ENCODE measurements at regions not wholly inside any gene's neighbourhood (a gene's known extent, or its start where the extent isn't known, plus 50 kb on each side); places are given as distances from the start of the nearest gene placed in this dataset.

DNA sequence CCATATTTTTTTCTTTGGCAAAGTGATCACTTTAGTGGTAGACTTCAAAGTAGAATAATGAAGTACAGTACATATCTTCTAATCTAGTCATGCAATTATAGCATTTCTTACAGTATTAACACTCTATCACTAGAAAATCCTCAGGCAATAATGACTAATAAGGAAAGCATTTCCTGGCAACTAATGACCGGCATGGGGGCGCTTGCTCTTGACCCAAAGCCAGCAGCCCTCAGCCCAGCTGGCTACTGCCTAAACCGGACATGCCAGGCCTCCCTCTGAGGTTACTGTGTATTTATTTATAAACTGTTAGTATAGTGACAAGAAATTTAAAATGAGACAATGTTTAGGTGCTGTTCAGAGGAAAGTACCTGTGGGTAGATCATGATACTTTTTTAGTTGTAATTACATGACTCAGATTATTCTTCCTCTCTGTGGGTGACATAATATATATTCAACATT is 633.8 kb downstream of the PTPRC start:
- intact Hi-C loops (cut with DNase I): no loop called here
- H3K4me3 ChIP-seq: no peak overlapping the region
- TF ChIP-seq, protein P1, sequence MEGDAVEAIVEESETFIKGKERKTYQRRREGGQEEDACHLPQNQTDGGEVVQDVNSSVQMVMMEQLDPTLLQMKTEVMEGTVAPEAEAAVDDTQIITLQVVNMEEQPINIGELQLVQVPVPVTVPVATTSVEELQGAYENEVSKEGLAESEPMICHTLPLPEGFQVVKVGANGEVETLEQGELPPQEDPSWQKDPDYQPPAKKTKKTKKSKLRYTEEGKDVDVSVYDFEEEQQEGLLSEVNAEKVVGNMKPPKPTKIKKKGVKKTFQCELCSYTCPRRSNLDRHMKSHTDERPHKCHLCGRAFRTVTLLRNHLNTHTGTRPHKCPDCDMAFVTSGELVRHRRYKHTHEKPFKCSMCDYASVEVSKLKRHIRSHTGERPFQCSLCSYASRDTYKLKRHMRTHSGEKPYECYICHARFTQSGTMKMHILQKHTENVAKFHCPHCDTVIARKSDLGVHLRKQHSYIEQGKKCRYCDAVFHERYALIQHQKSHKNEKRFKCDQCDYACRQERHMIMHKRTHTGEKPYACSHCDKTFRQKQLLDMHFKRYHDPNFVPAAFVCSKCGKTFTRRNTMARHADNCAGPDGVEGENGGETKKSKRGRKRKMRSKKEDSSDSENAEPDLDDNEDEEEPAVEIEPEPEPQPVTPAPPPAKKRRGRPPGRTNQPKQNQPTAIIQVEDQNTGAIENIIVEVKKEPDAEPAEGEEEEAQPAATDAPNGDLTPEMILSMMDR (IDR thresholded peaks at IDR 0.05): no peak
- H3K9me3 ChIP-seq: no peaks in the 10 kb centered on the region
- no peak for DNase-seq (ENCODE audit: low spot score in 2 of 2)
- no peak overlapping the region for H3K27ac ChIP-seq
- H3K36me3 ChIP-seq: no peaks in the 10 kb centered on the region
- H3K4me1 ChIP-seq: no peaks in the 10 kb centered on the region
- no peaks in the 10 kb centered on the region for H3K27me3 ChIP-seq

DNA sequence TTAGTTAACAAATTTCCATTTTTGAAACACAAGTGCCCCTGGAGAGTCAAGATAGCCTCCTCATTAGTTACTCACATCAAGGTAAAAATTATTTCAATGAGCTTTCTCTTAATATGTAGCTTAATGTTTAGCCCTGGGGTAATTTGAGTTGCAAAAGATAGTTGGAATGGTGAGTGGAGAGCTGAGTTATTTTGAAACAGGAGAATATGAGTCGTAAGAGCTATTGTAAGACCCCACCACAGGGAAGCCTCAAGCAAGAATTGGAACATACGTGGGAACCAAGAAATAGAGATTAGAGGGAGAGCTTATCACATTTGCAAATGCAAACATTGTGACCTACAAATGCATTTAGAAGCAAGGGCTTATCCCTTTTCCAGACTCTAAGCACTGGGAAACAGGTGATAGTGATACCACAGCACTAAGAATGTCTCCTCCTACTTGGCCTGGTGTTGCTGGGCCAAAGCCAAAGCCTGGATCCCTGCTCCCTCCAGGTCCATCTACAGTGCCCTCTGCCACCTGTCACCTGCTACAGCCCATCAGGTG is 635.1 kb downstream of the PTPRC start:
- H3K9me3 ChIP-seq: no peaks in the 10 kb centered on the region
- H3K36me3 ChIP-seq: no peaks in the 10 kb centered on the region
- H3K27me3 ChIP-seq: no peaks in the 10 kb centered on the region
- H3K27ac ChIP-seq: no peak overlapping the region
- intact Hi-C loops (cut with DNase I): no loop called here
- H3K4me3 ChIP-seq: no peak overlapping the region
- H3K4me1 ChIP-seq: no peaks in the 10 kb centered on the region
- TF ChIP-seq, protein P1 (IDR thresholded peaks at IDR 0.05): no peak
- no peak for DNase-seq (ENCODE audit: low spot score in 2 of 2)

DNA sequence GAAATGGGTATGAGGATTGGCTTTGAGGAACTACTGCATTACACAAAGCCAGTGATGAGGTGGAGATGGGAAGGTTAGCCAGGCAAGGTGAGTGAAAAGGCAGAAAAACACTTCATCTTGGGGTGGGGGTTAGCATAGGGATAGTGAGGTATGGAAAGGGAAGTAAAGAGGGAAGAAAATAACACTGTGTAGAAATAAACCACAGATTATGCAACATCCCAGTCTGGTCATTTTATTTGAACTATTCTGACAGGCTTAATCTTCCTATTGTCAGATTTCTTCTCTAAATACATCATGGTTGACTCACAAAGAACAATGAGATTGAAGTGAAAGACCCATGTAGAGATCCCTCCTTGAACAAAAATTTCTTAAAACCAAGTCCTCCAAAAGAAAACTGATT is 640.2 kb downstream of the PTPRC start:
- intact Hi-C loops (cut with DNase I): no loop called here
- DNase-seq (ENCODE audit: low spot score in 2 of 2): no peak
- H3K9me3 ChIP-seq: no peaks in the 10 kb centered on the region
- no peak overlapping the region for H3K4me3 ChIP-seq
- TF ChIP-seq, protein P1 (IDR thresholded peaks at IDR 0.05): no peak
- H3K36me3 ChIP-seq: no peaks in the 10 kb centered on the region
- H3K27ac ChIP-seq: no peak overlapping the region
- H3K27me3 ChIP-seq: no peaks in the 10 kb centered on the region
- H3K4me1 ChIP-seq: no peaks in the 10 kb centered on the region

DNA sequence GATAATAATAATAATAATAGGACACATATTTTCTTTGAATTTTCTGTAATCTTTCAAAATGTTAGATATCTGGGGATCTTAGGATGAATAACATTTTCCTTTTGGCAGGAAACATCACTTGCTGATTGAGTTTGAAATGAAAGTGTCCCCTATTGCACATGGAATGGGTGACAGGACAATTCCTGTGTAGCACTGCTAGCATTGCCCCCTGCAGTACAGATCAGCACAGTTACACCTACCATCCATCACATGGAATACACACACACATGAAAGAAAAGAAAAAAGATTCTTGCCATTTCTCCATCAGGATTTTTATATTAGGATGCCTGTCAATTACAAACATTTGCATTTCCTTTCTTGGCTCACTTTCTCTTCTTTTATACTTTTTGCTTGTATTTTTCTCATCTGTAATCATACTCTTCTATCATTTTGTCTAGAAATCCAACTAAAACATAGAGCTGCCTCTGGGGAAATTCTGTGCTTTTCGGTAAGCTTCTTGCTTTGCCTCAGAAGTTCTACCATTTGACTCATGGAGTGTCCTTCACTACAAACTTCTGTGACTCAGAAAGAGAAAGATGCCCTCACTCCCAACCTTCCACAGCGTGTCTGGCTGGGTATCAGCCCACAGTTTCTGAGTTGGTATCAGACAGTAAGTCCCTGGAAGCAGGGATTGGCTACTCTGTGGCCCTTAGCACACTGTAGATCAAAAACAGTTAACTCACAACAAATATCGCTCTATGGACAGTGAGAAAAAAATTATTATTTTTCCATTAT is 641.2 kb downstream of the PTPRC start:
- intact Hi-C loops (cut with DNase I): no loop called here
- no peaks in the 10 kb centered on the region for H3K36me3 ChIP-seq
- H3K4me3 ChIP-seq: no peak overlapping the region
- no peak for DNase-seq (ENCODE audit: low spot score in 2 of 2)
- H3K27me3 ChIP-seq: no peaks in the 10 kb centered on the region
- no peaks in the 10 kb centered on the region for H3K9me3 ChIP-seq
- no peak overlapping the region for H3K27ac ChIP-seq
- TF ChIP-seq, protein P1 (IDR thresholded peaks at IDR 0.05): no peak
- no peaks in the 10 kb centered on the region for H3K4me1 ChIP-seq

DNA sequence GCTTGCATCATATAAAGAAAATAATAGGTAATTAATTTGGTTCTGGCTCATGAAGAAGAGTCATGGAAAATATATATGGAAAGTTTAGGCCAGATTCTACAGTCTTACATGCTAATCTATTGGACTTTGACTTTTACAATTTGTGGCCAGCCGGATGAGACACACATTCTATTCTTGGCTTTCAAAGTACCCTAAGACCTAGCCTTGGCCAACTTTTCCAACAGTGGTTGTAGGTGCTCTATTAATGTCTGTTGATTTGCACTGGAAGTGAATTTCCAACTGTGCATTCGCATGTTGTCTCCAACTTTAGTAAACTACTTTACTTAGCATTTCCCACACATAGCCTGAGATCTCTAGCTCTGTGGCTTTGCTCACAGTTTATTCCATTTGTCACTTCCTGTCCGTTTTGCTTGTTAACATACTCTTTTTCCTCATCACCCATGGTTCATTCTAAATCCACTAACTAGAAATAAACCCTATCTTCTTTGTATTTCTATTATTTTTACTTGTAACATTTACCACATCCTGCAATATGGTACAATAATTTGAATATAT is 644.0 kb downstream of the PTPRC start:
- Histone ChIP-seq H3K27me3 (no peaks in the 10 kb centered on the region), H3K4me3 (no peak overlapping the region), H3K9me3 (no peaks in the 10 kb centered on the region), H3K4me1 (no peaks in the 10 kb centered on the region), H3K27ac (no peak overlapping the region), H3K36me3 (no peaks in the 10 kb centered on the region)
- no peak for DNase-seq (ENCODE audit: low spot score in 2 of 2)
- TF ChIP-seq, protein P1 (IDR thresholded peaks at IDR 0.05): no peak
- intact Hi-C loops (cut with DNase I): no loop called here

Data from ascending aorta (tissue), 2 donors.